Fibroblast of mammary gland (primary cell): ENCODE measurements at regions not wholly inside any gene's neighbourhood (a gene's known extent, or its start where the extent isn't known, plus 50 kb on each side); places are given as distances from the start of the nearest gene placed in this dataset.

Experiments
- DNase-seq: peaks from one replicate; pipeline ENCODE4 v3.0.0-alpha.2; 2010; ENCODE audit warnings: low read depth
- H3K4me3 ChIP-seq: 2 replicates; pipeline ENCODE4 v1.5.1; 2011; ENCODE audit warnings: low read depth, mild to moderate bottlenecking, low read length, moderate library complexity; ENCODE audit not compliant: control insufficient read depth
- TF ChIP-seq, protein P1 (sequence below): conservative IDR thresholded peaks from 2 replicates; pipeline ENCODE4 v1.5.1; 2011; ENCODE audit warnings: low read depth, low read length, inconsistent platforms; ENCODE audit not compliant: control insufficient read depth, insufficient read depth

DNA sequence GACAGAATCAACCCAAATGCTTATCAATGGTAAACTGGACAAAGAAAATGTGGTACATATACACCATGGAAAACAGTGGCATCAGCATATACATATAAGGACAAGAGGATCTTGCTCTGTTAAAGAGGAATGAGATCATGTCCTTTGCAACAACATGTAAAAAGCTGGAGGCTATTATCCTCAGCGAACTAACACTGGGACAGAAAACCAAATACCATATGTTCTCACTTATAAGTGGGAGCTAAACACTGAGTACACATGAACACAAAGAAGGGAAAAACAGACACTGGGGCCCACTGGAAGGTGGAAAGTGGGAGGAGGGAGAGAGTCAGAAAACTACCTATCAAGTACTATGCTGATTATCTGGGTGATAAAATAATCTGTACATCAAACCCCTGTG, 447.3 kb upstream of the MAF start:
- TF ChIP-seq, protein P1, sequence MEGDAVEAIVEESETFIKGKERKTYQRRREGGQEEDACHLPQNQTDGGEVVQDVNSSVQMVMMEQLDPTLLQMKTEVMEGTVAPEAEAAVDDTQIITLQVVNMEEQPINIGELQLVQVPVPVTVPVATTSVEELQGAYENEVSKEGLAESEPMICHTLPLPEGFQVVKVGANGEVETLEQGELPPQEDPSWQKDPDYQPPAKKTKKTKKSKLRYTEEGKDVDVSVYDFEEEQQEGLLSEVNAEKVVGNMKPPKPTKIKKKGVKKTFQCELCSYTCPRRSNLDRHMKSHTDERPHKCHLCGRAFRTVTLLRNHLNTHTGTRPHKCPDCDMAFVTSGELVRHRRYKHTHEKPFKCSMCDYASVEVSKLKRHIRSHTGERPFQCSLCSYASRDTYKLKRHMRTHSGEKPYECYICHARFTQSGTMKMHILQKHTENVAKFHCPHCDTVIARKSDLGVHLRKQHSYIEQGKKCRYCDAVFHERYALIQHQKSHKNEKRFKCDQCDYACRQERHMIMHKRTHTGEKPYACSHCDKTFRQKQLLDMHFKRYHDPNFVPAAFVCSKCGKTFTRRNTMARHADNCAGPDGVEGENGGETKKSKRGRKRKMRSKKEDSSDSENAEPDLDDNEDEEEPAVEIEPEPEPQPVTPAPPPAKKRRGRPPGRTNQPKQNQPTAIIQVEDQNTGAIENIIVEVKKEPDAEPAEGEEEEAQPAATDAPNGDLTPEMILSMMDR = no peak
- no peak for DNase-seq
- H3K4me3 ChIP-seq = no peak overlapping the region

DNA sequence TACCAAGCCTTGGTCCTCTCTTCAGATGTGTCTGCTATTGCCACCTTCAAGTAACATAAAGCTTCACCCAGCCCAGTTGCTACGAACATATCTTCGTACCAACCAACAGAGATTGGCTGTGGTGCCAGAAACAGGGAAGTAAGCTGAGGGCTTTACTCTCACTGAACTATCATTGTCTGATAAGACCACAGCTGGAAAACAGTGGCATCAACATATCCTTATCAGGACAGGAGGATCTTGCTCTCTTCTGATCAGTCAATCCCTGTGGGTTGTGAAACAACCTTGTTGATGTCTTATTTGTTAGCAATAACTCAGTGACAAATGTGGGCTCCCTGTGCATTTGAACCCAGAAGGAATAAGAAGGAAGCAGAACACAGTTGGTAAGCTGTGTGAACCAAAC, 446.3 kb upstream of the MAF start:
- TF ChIP-seq, protein P1 = no peak
- no peak overlapping the region for H3K4me3 ChIP-seq
- no peak for DNase-seq

DNA sequence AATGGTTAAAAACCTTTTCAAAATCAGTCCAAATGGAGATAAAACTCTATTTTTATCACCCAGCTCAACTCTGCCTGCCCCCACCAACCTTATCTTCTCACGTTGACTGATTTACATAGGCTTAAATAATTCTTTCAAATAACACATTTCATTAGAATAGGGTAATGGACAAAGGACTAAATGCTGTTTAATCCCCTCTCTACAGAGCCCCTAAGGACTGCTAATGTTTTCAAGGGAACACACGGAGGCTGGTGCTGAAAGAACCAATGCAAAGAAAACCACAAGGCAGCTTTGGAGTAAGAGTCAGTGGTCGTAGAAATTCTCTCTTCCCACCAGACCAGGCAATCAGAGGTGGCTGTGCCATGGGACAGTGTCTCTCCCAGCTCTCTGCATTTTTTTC, 445.7 kb upstream of the MAF start:
- H3K4me3 ChIP-seq = no peak overlapping the region
- TF ChIP-seq, protein P1 = no peak
- no peak for DNase-seq

DNA sequence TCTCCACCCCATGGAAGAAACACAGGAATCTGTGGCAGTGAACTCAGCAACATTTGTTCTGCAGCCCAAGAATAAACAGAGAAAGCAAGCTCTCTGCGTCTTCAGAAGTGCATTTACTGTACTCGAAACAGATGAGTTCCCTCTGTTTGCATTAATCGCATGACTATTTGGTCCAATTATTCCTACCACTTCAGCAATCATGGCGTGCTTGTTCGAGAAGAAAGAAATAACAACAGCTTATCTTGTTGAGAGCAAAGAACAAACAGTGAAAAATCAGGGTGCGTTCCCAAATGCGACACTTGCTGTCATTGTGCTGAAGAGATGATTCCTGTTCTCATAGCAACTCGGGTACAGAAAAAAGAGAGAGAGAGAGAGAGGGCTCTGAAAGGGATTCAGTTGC, 445.3 kb upstream of the MAF start:
- DNase-seq = no peak
- no peak overlapping the region for H3K4me3 ChIP-seq
- TF ChIP-seq, protein P1 = no peak

DNA sequence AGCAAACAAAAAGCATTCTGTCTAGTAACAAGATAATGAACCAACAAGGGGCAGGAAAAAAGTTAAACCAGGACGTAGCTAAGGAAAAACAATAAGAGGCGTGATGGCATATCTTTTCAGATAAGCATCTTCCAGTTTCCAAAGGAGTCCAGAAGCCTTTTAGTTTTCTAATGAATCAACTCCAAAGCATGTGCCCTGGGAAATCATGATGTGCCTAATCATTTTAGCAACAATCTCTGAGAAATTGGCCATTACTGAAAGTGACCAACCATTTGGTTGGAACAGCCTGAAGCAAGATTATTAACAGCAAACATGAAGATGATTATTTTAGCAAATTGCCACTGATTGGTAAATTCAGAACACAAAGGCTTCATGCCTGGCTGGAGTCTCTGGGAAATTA, 440.9 kb upstream of the MAF start:
- DNase-seq = no peak
- TF ChIP-seq, protein P1 = no peak

DNA sequence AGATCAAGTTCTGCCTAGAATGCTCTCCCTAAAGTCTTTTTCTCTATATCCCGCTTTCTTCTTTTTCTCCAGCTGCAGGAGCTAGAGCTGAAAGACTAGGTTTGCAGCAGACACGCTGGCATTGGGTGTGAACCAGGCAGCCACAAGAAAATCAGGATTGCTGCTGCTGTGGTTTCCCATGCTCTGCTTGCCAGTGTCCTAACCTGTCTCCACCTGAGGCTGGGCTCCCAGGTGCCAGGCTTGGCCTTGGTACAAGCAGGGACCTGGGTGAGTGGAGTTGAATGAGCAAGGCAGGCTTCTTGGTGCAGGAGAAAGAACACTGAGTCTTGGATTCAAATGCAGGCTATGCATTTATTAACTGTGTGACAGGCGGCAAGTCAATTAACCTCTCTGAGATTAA, 440.3 kb upstream of the MAF start:
- no peak overlapping the region for H3K4me3 ChIP-seq
- TF ChIP-seq, protein P1 = no peak
- DNase-seq = no peak

More for the DNA sequence above, 440.9 kb upstream of the MAF start:
- H3K4me3 ChIP-seq = no peak overlapping the region

DNA sequence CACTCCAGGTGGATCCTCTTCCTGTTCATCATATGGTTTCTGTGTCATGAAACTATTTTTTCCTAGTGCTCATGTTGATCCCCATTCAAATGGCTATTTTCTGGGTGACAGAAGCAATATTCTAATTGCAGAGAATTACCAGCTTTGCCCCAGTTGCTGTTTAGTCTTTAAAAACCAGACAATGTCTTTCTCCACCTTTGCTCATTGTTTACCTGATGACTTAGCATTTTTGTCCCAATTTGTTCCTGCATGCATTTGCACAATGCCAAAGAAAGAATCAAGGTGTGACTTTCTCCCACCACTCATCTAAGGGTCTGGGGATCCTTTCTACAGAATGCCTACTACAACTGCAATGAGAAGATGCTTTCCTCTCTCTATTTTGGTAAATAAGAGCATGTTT, 439.9 kb upstream of the MAF start:
- no peak for DNase-seq
- H3K4me3 ChIP-seq = no peak overlapping the region
- TF ChIP-seq, protein P1 = no peak
